Coronary artery (tissue), 2 donors: ENCODE measurements at regions not wholly inside any gene's neighbourhood (a gene's known extent, or its start where the extent isn't known, plus 50 kb on each side); places are given as distances from the start of the nearest gene placed in this dataset.

Experiments used
- DNase-seq: peaks from one replicate; pipeline ENCODE4 v3.0.0-alpha.2; 2017; ENCODE audit warnings: low spot score
- H3K27ac ChIP-seq, 2 donors: fragments of 200-600 bp; sonication (generic); one replicate each; pipeline ENCODE4 v1.5.1; 2016 to 2019
- H3K4me3 ChIP-seq: fragments of 200-600 bp; sonication (generic); 2 replicates; pipeline ENCODE4 v1.5.1; 2016; ENCODE audit warnings: mild to moderate bottlenecking, moderate library complexity
- CTCF ChIP-seq: fragments of 200-600 bp; sonication (generic); IDR thresholded peaks from one replicate; pipeline ENCODE4 v1.5.1; 2019; ENCODE audit warnings: antibody characterized with exemption

- no peak for TF ChIP-seq CTCF
- H3K27ac ChIP-seq = no peak overlapping the region
- H3K4me3 ChIP-seq = no peak overlapping the region
- no peak for DNase-seq
Observed at GRCh38 chr5:35319333-35320002, 89.2 kb upstream of the PRLR start.

- no peak for DNase-seq
- TF ChIP-seq CTCF = no peak
- Histone ChIP-seq H3K4me3 (no peak overlapping the region), H3K27ac (no peak overlapping the region)
Observed at GRCh38 chr5:35317586-35317985, 87.3 kb upstream of the PRLR start.

- TF ChIP-seq CTCF = no peak
Observed at GRCh38 chr5:35316611-35317274, 86.5 kb upstream of the PRLR start.

GRCh38 chr5:35313291-35313690 lies 83.0 kb upstream of the PRLR start:
- Histone ChIP-seq H3K4me3 (no peak overlapping the region), H3K27ac (no peak overlapping the region)
- no peak for DNase-seq
- TF ChIP-seq CTCF = no peak

More at GRCh38 chr5:35316611-35317274, 86.5 kb upstream of the PRLR start:
- no peak overlapping the region for H3K27ac ChIP-seq
- no peak for DNase-seq
- no peak overlapping the region for H3K4me3 ChIP-seq

GRCh38 chr5:35312267-35312666 lies 82.0 kb upstream of the PRLR start:
- TF ChIP-seq CTCF = no peak
- DNase-seq = no peak
- Histone ChIP-seq H3K4me3 (no peak overlapping the region), H3K27ac (no peak overlapping the region)

GRCh38 chr5:35309365-35310130 lies 79.3 kb upstream of the PRLR start:
- H3K27ac ChIP-seq = no peak overlapping the region
- no peak for DNase-seq
- TF ChIP-seq CTCF = no peak
- H3K4me3 ChIP-seq = no peak overlapping the region
